Transverse colon (tissue), 4 donors: ENCODE measurements at regions not wholly inside any gene's neighbourhood (a gene's known extent, or its start where the extent isn't known, plus 50 kb on each side); places are given as distances from the start of the nearest gene placed in this dataset.

ENCODE experiments used
- DNase-seq: peaks from one replicate; pipeline ENCODE4 v3.0.0-alpha.2; 2019
- H3K27ac ChIP-seq, 4 donors: fragments of 200-600 bp; sonication (generic); 2 replicates each; pipeline ENCODE4 v1.5.1; 2016 to 2018; ENCODE audit warnings: inconsistent platforms in 4 of 4
- H3K27me3 ChIP-seq: fragments of 200-600 bp; sonication (generic); 2 replicates; pipeline ENCODE4 v1.5.1; 2017; ENCODE audit warnings: inconsistent platforms
- H3K36me3 ChIP-seq, 4 donors: fragments of 200-600 bp; sonication (generic); 2 replicates each; pipeline ENCODE4 v1.5.1; 2017 to 2019; ENCODE audit warnings: inconsistent platforms in 4 of 4
- H3K4me1 ChIP-seq, 4 donors: fragments of 200-600 bp; sonication (generic); 2 replicates each; pipeline ENCODE4 v1.5.1; 2017 to 2020; ENCODE audit warnings: inconsistent platforms in 4 of 4
- H3K4me3 ChIP-seq, 4 donors: fragments of 200-600 bp; sonication (generic); 1 replicate in 1 of 4; 2 replicates in 3 of 4; pipeline versions ENCODE4 v1.5.1 to v1.6.1; 2017 to 2019; ENCODE audit warnings: inconsistent platforms in 4 of 4
- H3K9me3 ChIP-seq, 2 donors: fragments of 200-600 bp; sonication (generic); 2 replicates each; pipeline ENCODE4 v1.5.1; 2017 to 2019; ENCODE audit warnings: inconsistent platforms in 2 of 2
- CTCF ChIP-seq, 5 experiments: fragments of 200-600 bp in 3 of 5; fragments of 450-650 bp in 2 of 5; sonication (generic) in 3 of 5; IDR thresholded peaks; 1 replicate in 2 of 5; 2 replicates in 3 of 5; pipeline ENCODE4 v1.5.1; 2016 to 2017; ENCODE audit warnings: antibody characterized with exemption in 5 of 5, inconsistent platforms in 3 of 5, mild to moderate bottlenecking in 2 of 5, moderate library complexity in 1 of 5
- EP300 ChIP-seq: sonication (generic); formaldehyde crosslinking; IDR thresholded peaks from one replicate; pipeline ENCODE4 v1.6.1; 2017; ENCODE audit warnings: antibody characterized with exemption, low read depth
- POLR2A ChIP-seq: fragments of 450-650 bp; IDR thresholded peaks from one replicate; pipeline ENCODE4 v1.6.1; 2016; ENCODE audit warnings: antibody characterized with exemption, mild to moderate bottlenecking, moderate library complexity
- POLR2AphosphoS5 ChIP-seq, 3 donors: sonication (generic); formaldehyde crosslinking; IDR thresholded peaks; one replicate each; pipeline ENCODE4 v1.6.1; 2016; ENCODE audit warnings: antibody characterized with exemption in 3 of 3
- WGBS, 2 donors: methylation state at CpG; one replicate each; pipeline ENCODE4 v1.1.5; 2018; ENCODE audit warnings: low coverage in 1 of 2; 5-methylcytosine and 5-hydroxymethylcytosine counted together
- in situ Hi-C, 4 donors: fragments of 200-750 bp; cut with MboI; loops; one replicate each; pipeline versions ENCODE4 v1.15.0 to v1.15.1; 2017; ENCODE audit warnings: low sequenced_read_pairs in 3 of 4, low pct_ligation_motif_present in 1 of 4, low pct_unique_long_range_greater_than_20kb in 1 of 4
- intact Hi-C: fragments of 100-400 bp; cut with DNase I; formaldehyde crosslinking; loops from one replicate; pipeline ENCODE4 v1.15.1; 2023; ENCODE audit warnings: low total_unique reads

DNA sequence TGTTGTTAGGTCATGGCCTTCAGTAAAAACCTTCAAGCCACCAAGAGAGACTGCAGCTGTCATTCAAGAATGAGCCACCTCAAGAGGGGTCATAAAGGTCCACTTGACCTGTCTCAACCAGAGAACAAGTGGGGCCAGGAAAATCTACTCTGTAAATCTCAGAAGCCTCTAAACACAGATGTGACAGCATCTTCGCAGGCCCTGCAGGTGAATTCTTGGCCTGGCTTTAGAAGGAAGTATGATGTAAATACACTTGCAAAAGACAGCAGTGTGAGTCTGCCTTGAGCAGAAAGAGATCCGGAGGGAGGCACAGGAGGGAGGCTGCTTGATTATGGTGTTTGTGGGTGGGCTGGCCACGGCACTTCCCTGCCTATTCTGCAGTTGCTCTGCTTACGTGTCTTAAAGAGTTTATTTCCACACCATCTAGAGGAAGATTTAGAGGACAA is 1082.9 kb downstream of the UQCRFS1 start:
- Histone ChIP-seq H3K4me1 (peaks cover 0 to 4% (median 2%) of the 10 kb centered on the region in 4 donors), H3K4me3 (no peak overlapping the region), H3K27me3 (no peaks in the 10 kb centered on the region), H3K9me3 (no peaks in the 10 kb centered on the region), H3K36me3 (no peaks in the 10 kb centered on the region), H3K27ac (no peak overlapping the region)
- in situ Hi-C loops, result no loop called here
- intact Hi-C loops, result no loop called here
- TF ChIP-seq POLR2AphosphoS5 (IDR thresholded peaks at IDR 0.05) (no peak), POLR2A (no peak), CTCF (IDR thresholded peaks at IDR 0.05) (no peak), EP300 (no peak)
- 53 to 64% methylated on average over 3 to 4 of the region's 4 CpGs for WGBS, 2 donors
- no peak for DNase-seq

- 85 to 100% methylated on average over 2 to 4 of the region's 4 CpGs for WGBS, 2 donors
- H3K4me1 ChIP-seq, result peaks cover 0 to 4% (median 2%) of the 10 kb centered on the region in 4 donors
- H3K4me3 ChIP-seq, result no peak overlapping the region
- no peaks in the 10 kb centered on the region for H3K9me3 ChIP-seq
- in situ Hi-C loops, result no loop called here
- no peaks in the 10 kb centered on the region for H3K36me3 ChIP-seq
- intact Hi-C loops, result no loop called here
- TF ChIP-seq POLR2A (no peak), POLR2AphosphoS5 (IDR thresholded peaks at IDR 0.05) (no peak)
- H3K27ac ChIP-seq, result no peak overlapping the region
- no peaks in the 10 kb centered on the region for H3K27me3 ChIP-seq
- DNase-seq, result no peak
These were observed 1084.6 kb downstream of the UQCRFS1 start for GRCh38 chr19:28128341-28128740.

DNA sequence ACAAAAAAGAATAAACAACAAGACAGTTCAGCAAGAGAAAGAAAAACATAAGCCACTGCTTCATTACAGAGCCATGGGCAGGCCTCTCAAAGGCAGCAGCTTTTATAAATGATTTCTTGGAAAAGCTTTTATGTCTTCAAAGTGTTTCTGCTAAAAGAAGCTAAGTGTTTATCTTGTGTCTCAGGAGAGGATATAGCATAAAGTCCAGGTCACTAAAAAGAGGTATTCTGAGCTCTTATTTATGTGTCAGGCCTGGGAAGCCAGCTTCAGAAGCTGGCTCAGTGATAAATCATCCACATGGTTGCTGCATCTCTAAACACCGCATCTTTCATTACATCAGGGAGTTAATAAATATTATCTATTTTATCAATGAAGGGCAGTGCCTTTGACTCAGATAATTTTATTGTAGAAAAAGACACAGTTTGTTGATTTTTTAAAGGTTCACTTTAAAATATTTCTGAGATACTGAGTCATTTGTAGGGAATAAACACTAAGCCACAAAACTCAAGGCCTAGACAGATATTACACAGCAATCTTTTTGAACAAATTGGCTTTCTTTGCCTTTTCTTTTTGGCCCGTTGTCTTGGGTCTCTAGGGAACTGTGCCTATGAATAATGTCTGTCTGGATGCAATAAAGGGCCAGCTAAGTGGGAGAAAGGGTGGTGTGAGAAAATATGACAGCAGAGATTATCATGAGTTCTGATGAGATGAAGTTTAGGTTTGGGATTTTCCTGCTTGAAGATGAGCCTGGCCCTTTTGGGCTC is 1086.6 kb downstream of the UQCRFS1 start:
- no peak for DNase-seq
- intact Hi-C loops, result no loop called here
- H3K27ac ChIP-seq, result no peak overlapping the region
- no peak overlapping the region for H3K4me3 ChIP-seq
- H3K36me3 ChIP-seq, result no peaks in the 10 kb centered on the region
- in situ Hi-C loops, result no loop called here
- H3K9me3 ChIP-seq, result no peaks in the 10 kb centered on the region
- 50 to 56% methylated on average over 2 of the region's 2 CpGs for WGBS, 2 donors
- H3K4me1 ChIP-seq, result peaks cover 0 to 4% (median 2%) of the 10 kb centered on the region in 4 donors
- no peak for TF ChIP-seq POLR2AphosphoS5 (IDR thresholded peaks at IDR 0.05)
- no peak for TF ChIP-seq CTCF (IDR thresholded peaks at IDR 0.05)
- TF ChIP-seq POLR2A, result no peak
- TF ChIP-seq EP300, result no peak
- no peaks in the 10 kb centered on the region for H3K27me3 ChIP-seq

- Histone ChIP-seq H3K36me3 (no peaks in the 10 kb centered on the region), H3K27ac (no peak overlapping the region), H3K9me3 (no peaks in the 10 kb centered on the region), H3K4me3 (no peak overlapping the region), H3K27me3 (no peaks in the 10 kb centered on the region), H3K4me1 (peaks cover 0 to 4% (median 2%) of the 10 kb centered on the region in 4 donors)
- in situ Hi-C loops, result no loop called here
- 87 to 89% methylated on average over 3 to 5 of the region's 5 CpGs for WGBS, 2 donors
- intact Hi-C loops, result no loop called here
- no peak for DNase-seq
- no peak for TF ChIP-seq POLR2AphosphoS5 (IDR thresholded peaks at IDR 0.05)
- no peak for TF ChIP-seq CTCF (IDR thresholded peaks at IDR 0.05)
- TF ChIP-seq POLR2A, result no peak
- TF ChIP-seq EP300, result no peak
These were observed 1090.2 kb downstream of the UQCRFS1 start for GRCh38 chr19:28122734-28123133.

- Histone ChIP-seq H3K4me3 (no peak overlapping the region), H3K27me3 (no peaks in the 10 kb centered on the region), H3K4me1 (no peaks in the 10 kb centered on the region), H3K9me3 (no peaks in the 10 kb centered on the region), H3K36me3 (no peaks in the 10 kb centered on the region), H3K27ac (no peak overlapping the region)
- in situ Hi-C loops (no loop called here), intact Hi-C loops (no loop called here)
- TF ChIP-seq CTCF (IDR thresholded peaks at IDR 0.05) (no peak), EP300 (no peak), POLR2AphosphoS5 (IDR thresholded peaks at IDR 0.05) (no peak), POLR2A (no peak)
- no peak for DNase-seq
- WGBS, 2 donors, result 62 to 73% methylated on average over 5 of the region's 5 CpGs
These were observed 1094.7 kb downstream of the UQCRFS1 start for GRCh38 chr19:28118235-28118634.
